Psoas muscle (tissue), 7 donors: ENCODE measurements at regions not wholly inside any gene's neighbourhood (a gene's known extent, or its start where the extent isn't known, plus 50 kb on each side); places are given as distances from the start of the nearest gene placed in this dataset.

Experiments used
- ATAC-seq, 4 donors: fragments of 200-7000 bp; cut with Tn5 transposase; one replicate each; pipeline ENCODE4 v1.9.1; 2020; ENCODE audit warnings: moderate library complexity in 3 of 4, mild to moderate bottlenecking in 2 of 4
- DNase-seq, 2 donors: peaks; one replicate each; pipeline ENCODE4 v3.0.0-alpha.2; 2020
- H3K27ac ChIP-seq: fragments of 200-600 bp; one replicate; pipeline ENCODE4 v1.8.0; 2022
- H3K27me3 ChIP-seq, 3 donors: fragments of 200-600 bp in 1 of 3; one replicate each; pipeline versions ENCODE4 v1.6.1 to v1.8.0; 2013 to 2022; ENCODE audit warnings: low read length in 2 of 3, mild to moderate bottlenecking in 2 of 3, moderate library complexity in 1 of 3; ENCODE audit not compliant: insufficient read depth in 3 of 3
- H3K36me3 ChIP-seq, 2 donors: fragments of 200-600 bp in 1 of 2; one replicate each; pipeline versions ENCODE4 v1.6.1 to v1.8.0; 2013 to 2022; ENCODE audit warnings: low read depth in 1 of 2, mild to moderate bottlenecking in 1 of 2, moderate library complexity in 1 of 2; ENCODE audit not compliant: insufficient read depth in 1 of 2
- H3K4me1 ChIP-seq: fragments of 200-600 bp; one replicate; pipeline ENCODE4 v1.8.0; 2022
- H3K4me3 ChIP-seq: fragments of 200-600 bp; one replicate; pipeline ENCODE4 v1.8.0; 2022; ENCODE audit warnings: mild to moderate bottlenecking
- H3K9me3 ChIP-seq: fragments of 200-600 bp; one replicate; pipeline ENCODE4 v1.8.0; 2022
- CTCF ChIP-seq: fragments of 200-600 bp; IDR thresholded peaks from one replicate; pipeline ENCODE4 v1.8.0; 2022; ENCODE audit warnings: antibody characterized with exemption
- WGBS, 3 donors: extraction: QIAGEN DNeasy Blood & Tissue Kit; methylation state at CpG; one replicate each; pipeline versions ENCODE4 v1.1.6 to v1.1.7; 2013; 5-methylcytosine and 5-hydroxymethylcytosine counted together
- intact Hi-C, 2 donors: fragments of 100-400 bp; cut with DNase I; formaldehyde crosslinking; loops; one replicate each; pipeline versions ENCODE4 v1.11.0 to v1.14.2; 2022
- donor health status: healthy with polysubstance abuse.
- donor health status: DM: no; HTN: no; CAD: no; lungs with moderate emphysema.
- donor health status: Bipolar disorder and iron deficiency.
- donor health status: healthy.
- donor health status: DM: yes; HTN: yes; CAD: no.
- donor health status: DM: no; HTN: no; CAD: no.
- donor health status: DM: yes; HTN: yes; CAD: no.

DNA sequence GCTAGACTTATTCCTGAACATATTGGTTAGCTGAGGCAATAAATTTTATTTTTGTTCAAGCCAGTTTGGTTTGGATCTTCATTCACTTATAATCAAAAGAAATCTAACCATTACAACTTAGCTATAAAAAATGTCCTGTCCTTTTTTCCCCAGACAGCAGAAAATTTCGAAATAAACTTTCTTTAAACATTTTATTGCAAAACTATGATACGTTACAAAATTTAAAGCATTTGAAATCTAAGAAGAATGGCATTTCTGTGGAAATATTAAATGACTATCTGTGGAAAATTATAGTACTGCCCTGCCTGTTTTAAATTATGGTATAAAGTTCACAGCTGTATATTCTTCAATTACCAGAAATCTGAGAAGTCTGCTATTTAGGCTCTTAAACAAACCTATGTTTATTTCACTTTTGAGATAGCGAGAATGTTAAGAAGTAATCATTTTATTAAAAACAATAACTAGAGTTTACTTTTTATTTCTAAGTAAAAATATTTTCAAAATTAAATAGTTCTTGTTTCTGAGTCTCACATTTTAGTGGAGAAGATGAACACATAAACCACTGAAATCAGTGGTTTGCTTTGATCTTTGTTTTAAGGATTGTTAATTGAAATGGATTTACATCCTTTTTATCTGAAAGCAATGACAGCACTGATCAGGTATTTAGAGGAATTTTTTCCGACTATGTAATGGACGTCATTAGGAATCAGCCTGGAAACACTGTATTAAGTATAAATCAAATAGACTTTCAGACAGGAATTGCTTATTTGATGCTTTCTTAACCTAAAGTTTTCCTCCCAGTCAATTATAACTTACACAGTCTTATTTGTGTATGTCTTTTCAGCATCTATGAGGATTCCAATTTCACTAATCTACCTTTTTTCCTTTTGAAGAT lies 553.7 kb downstream of the COL12A1 start:
- no peaks in the 10 kb centered on the region for H3K27me3 ChIP-seq
- no peak overlapping the region for H3K4me3 ChIP-seq
- peaks cover 3% of the 10 kb centered on the region for H3K9me3 ChIP-seq
- DNase-seq (no peak), ATAC-seq (no peak)
- 42 to 46% (median 43%) methylated on average over 5 of the region's 5 CpGs for WGBS, 3 donors
- H3K27ac ChIP-seq = no peak overlapping the region
- intact Hi-C loops = no loop called here
- H3K36me3 ChIP-seq = no peaks in the 10 kb centered on the region
- H3K4me1 ChIP-seq = no peaks in the 10 kb centered on the region
- TF ChIP-seq CTCF = no peak

GRCh38 chr6:74650668-74651067 lies 555.2 kb downstream of the COL12A1 start:
- Histone ChIP-seq H3K27me3 (no peaks in the 10 kb centered on the region), H3K9me3 (peaks cover 3% of the 10 kb centered on the region), H3K27ac (no peak overlapping the region), H3K4me1 (no peaks in the 10 kb centered on the region), H3K4me3 (no peak overlapping the region), H3K36me3 (no peaks in the 10 kb centered on the region)
- no peak for TF ChIP-seq CTCF
- DNase-seq (no peak), ATAC-seq (no peak)
- intact Hi-C loops = no loop called here
- WGBS, 3 donors = 93 to 96% (median 94%) methylated on average over 3 of the region's 3 CpGs

- intact Hi-C loops = no loop called here
- 73 to 92% (median 91%) methylated on average over 1 of the region's 1 CpG for WGBS, 3 donors
- Histone ChIP-seq H3K9me3 (peaks cover 3% of the 10 kb centered on the region), H3K4me3 (no peak overlapping the region), H3K27me3 (no peaks in the 10 kb centered on the region), H3K27ac (no peak overlapping the region), H3K4me1 (no peaks in the 10 kb centered on the region), H3K36me3 (no peaks in the 10 kb centered on the region)
- TF ChIP-seq CTCF = no peak
- no peak for DNase-seq
- no peak for ATAC-seq
Measured at GRCh38 chr6:74646461-74646860, 559.4 kb downstream of the COL12A1 start.

DNA sequence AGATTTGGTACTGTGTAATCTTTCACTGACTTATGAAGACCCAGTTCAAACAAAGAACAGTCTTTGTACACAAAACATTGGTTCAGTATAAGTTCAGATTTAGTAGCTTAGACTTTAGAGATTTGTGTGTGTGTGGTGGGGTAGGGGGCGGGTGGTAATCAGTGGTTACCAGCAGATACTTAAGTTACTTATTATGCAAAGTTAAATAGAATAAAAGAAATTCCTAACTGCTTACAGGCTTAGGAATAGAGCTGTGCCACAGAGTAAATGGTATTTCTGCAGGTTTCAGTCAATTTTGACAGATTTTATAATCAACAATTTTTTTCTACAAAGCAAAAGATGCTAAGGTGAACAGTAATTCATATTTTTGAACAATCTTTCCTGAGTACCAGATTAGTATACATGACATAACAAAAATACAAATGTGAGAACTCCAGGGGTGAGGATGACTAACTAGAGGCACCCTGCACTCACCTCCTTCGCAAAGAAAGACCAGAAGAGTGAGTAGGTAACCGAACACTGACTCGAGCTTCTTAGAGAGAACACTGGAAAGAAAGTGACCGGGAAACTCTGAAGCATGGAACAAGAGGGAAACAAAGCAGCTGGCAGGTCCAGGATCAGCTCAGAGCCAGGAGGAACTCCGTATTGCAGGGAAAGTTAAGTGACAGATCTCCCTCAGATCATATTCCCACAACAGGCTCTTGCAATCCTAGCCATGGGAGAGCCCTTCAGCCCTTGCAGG lies 560.6 kb downstream of the COL12A1 start:
- Histone ChIP-seq H3K36me3 (no peaks in the 10 kb centered on the region), H3K9me3 (peaks cover under 1% of the 10 kb centered on the region), H3K4me1 (no peaks in the 10 kb centered on the region), H3K4me3 (no peak overlapping the region), H3K27ac (no peak overlapping the region), H3K27me3 (no peaks in the 10 kb centered on the region)
- DNase-seq (no peak), ATAC-seq (no peak)
- TF ChIP-seq CTCF = no peak
- intact Hi-C loops = no loop called here
- WGBS, 3 donors = 59 to 65% (median 63%) methylated on average over 6 of the region's 6 CpGs
